Upper lobe of left lung (tissue), 4 donors: ENCODE measurements at regions not wholly inside any gene's neighbourhood (a gene's known extent, or its start where the extent isn't known, plus 50 kb on each side); places are given as distances from the start of the nearest gene placed in this dataset.

Source experiments
- EP300 ChIP-seq, 4 donors: sonication (generic); formaldehyde crosslinking; IDR thresholded peaks; one replicate each; pipeline ENCODE4 v1.5.1; 2017; ENCODE audit warnings: antibody characterized with exemption in 4 of 4, control low read depth in 2 of 4
- TF ChIP-seq, protein P1 (sequence below), 6 experiments: fragments of 450-650 bp in 4 of 6; fragments of 200-600 bp in 2 of 6; sonication (generic) in 2 of 6; IDR thresholded peaks; one replicate each; pipeline ENCODE4 v1.5.1; 2016 to 2019; ENCODE audit warnings: antibody characterized with exemption in 6 of 6

DNA sequence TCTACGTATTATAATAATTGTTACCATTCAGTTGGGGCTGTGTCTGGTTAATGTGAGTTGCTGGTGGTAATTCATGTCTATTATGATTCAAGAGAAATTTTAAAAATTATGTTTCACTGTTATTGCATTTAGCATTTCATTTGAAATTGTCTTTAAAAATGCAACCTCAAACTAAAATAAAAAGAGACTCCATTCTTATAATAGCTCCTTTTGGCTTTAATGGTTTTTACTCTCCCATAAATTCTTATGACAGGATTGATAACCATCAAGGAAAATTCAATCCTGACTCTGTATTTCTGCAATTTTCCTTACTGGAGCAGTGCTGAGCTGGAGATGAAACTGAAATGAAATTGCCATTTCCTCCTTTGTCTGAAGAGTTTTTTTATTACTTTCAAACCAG is 262.7 kb downstream of the REEP3 start:
- TF ChIP-seq, protein P1, sequence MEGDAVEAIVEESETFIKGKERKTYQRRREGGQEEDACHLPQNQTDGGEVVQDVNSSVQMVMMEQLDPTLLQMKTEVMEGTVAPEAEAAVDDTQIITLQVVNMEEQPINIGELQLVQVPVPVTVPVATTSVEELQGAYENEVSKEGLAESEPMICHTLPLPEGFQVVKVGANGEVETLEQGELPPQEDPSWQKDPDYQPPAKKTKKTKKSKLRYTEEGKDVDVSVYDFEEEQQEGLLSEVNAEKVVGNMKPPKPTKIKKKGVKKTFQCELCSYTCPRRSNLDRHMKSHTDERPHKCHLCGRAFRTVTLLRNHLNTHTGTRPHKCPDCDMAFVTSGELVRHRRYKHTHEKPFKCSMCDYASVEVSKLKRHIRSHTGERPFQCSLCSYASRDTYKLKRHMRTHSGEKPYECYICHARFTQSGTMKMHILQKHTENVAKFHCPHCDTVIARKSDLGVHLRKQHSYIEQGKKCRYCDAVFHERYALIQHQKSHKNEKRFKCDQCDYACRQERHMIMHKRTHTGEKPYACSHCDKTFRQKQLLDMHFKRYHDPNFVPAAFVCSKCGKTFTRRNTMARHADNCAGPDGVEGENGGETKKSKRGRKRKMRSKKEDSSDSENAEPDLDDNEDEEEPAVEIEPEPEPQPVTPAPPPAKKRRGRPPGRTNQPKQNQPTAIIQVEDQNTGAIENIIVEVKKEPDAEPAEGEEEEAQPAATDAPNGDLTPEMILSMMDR (IDR thresholded peaks at IDR 0.05): no peak
- no peak for TF ChIP-seq EP300 (IDR thresholded peaks at IDR 0.05)
